ENCODE measurements at regions not wholly inside any gene's neighbourhood (a gene's known extent, or its start where the extent isn't known, plus 50 kb on each side); places are given as distances from the start of the nearest gene placed in this dataset.

DNA sequence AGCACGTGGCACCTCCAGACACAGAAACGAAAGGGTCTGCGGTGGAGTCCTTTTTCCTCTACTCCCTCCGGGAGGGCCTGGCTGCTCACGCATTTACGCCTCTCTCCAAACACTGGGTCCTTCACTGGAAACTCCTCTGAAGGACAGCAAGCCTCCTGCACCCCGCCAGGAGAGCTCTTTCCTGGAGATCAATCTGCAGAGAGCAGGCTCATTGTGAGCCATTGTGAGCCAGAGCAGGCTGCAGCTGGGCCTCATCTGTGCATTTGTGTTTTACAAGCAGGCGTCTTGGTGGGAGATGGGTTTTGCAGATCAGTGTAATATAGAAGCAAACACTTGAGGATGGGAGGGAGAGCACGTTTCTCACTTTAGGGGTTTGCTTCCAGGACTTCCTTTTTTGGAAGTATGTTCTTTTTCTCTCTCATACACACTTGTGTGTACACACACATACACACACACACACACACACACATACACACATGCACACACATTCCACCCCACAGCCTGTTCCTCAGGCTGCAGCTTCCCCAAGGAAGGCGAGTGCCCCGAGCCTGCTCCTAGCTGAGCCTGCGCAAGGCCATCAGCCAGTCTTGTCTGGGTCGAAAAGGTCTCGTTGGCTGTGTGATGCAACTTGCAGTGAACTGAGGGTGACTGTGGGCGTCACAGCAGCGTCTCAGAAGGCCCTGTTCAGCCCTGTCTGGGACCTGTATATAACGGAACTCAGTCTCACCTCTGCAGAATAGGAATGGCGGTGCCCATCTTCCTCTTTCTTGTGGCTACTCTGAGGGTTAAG lies 163.5 kb downstream of the GLI2 start:
- no peaks in the 10 kb centered on the region for H3K4me1 Mint-ChIP-seq
- H3K4me3 Mint-ChIP-seq, result no peak overlapping the region
- no peaks in the 10 kb centered on the region for H3K36me3 Mint-ChIP-seq
- H3K27ac Mint-ChIP-seq, result no peak overlapping the region
- H3K9me3 Mint-ChIP-seq, result no peaks in the 10 kb centered on the region
- no peaks in the 10 kb centered on the region for H3K27me3 Mint-ChIP-seq

DNA sequence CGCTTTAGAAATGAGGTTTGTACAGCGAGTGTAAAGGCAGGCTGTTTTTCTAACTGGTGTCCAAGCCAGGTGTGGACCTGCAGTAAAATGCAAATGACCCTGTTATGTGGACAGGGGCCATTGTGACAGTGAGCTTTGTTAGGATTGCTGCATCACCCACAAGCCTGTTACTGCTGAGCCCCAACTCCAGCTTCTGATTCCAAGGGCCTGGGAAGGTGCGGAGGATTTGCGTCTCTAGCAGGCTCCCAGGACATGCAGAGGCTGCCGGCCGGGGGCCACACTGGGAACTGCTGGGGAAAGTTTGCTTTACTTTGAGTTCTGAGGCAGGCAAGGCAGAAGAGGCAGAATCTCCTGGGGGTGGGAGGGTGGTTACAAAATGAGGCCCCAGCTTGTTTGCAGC lies 164.1 kb downstream of the GLI2 start:
- Mint-ChIP-seq H3K36me3 (no peaks in the 10 kb centered on the region), H3K27ac (no peak overlapping the region), H3K4me3 (no peak overlapping the region), H3K27me3 (no peaks in the 10 kb centered on the region), H3K9me3 (no peaks in the 10 kb centered on the region), H3K4me1 (no peaks in the 10 kb centered on the region)

GRCh38 chr2:120901201-120901600 lies 165.5 kb downstream of the GLI2 start:
- H3K9me3 Mint-ChIP-seq, result no peaks in the 10 kb centered on the region
- H3K36me3 Mint-ChIP-seq, result no peaks in the 10 kb centered on the region
- H3K27me3 Mint-ChIP-seq, result no peaks in the 10 kb centered on the region
- H3K4me3 Mint-ChIP-seq, result no peak overlapping the region
- H3K4me1 Mint-ChIP-seq, result no peaks in the 10 kb centered on the region
- H3K27ac Mint-ChIP-seq, result no peak overlapping the region

DNA sequence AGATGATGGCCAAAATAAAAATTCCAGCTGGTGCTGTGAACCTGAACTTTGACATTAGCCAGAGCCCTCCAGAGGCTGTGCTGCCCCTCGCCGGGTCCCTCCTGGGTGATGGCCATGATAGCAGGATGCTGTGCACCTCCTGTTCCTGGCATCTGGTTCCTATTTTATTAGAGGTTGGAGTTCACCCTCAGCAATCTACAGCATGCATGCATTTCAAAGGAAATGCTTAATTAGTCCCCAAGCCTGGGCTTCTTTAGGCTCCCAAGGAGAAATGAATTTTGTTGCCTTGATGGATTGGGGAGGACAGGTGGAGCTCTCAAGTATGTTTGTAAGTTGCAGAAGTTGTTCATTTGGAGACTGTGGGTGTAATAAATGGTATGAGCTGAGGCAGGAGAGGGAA lies 166.9 kb downstream of the GLI2 start:
- Mint-ChIP-seq H3K4me3 (no peak overlapping the region), H3K27ac (no peak overlapping the region), H3K4me1 (no peaks in the 10 kb centered on the region), H3K9me3 (no peaks in the 10 kb centered on the region), H3K36me3 (no peaks in the 10 kb centered on the region), H3K27me3 (no peaks in the 10 kb centered on the region)

DNA sequence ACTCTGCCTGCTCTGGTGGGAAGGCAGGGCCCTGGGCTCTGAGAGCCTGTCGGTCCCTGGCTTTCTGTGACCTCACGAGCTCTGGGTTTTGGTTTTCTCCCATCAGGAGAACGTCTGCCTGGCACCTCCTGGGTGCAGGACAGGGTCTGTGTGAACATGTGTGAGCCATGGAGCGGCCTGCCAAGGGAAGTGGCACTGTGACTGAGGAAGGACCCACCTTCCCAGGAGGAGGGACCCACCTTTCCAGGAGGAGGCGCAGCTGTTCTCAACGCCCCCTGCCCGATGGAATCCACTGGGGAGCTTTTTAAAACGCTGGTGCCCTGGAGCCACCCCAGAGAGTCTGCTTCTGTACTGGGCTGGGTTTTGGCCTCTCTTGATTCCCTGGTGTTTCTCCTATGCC lies 168.7 kb downstream of the GLI2 start:
- Mint-ChIP-seq H3K27ac (no peak overlapping the region), H3K4me1 (no peaks in the 10 kb centered on the region), H3K27me3 (no peaks in the 10 kb centered on the region), H3K4me3 (no peak overlapping the region), H3K9me3 (no peaks in the 10 kb centered on the region), H3K36me3 (no peaks in the 10 kb centered on the region)

DNA sequence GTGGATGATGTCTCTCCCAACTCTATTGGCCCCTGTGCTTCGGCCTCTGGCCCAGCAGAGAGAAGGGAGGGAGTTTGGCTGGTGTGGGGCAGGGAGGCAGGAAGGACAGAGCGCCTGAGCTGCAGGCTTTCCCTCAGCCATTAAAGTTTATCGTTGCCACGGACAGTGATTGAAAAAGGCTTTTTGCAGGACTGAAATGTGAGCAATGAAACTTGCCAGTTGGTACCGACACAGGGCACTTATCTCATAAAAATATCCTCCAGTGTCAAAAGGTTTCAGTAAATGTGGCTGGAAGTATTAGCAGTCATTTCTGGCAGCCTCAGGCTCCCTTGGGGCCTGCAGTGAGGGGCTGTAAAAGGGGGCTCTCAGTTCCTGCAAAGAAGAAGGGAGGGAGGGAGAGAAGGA lies 169.2 kb downstream of the GLI2 start:
- Mint-ChIP-seq H3K4me3 (no peak overlapping the region), H3K27ac (no peak overlapping the region), H3K9me3 (no peaks in the 10 kb centered on the region), H3K4me1 (no peaks in the 10 kb centered on the region), H3K27me3 (no peaks in the 10 kb centered on the region), H3K36me3 (no peaks in the 10 kb centered on the region)

- Mint-ChIP-seq H3K27me3 (no peaks in the 10 kb centered on the region), H3K4me1 (no peaks in the 10 kb centered on the region), H3K27ac (no peak overlapping the region), H3K36me3 (no peaks in the 10 kb centered on the region), H3K9me3 (no peaks in the 10 kb centered on the region), H3K4me3 (no peak overlapping the region)
These were observed 169.6 kb downstream of the GLI2 start for GRCh38 chr2:120905298-120905697.

GRCh38 chr2:120905824-120906571 lies 170.3 kb downstream of the GLI2 start:
- no peaks in the 10 kb centered on the region for H3K9me3 Mint-ChIP-seq
- H3K36me3 Mint-ChIP-seq, result no peaks in the 10 kb centered on the region
- no peak overlapping the region for H3K4me3 Mint-ChIP-seq
- no peaks in the 10 kb centered on the region for H3K4me1 Mint-ChIP-seq
- H3K27ac Mint-ChIP-seq, result no peak overlapping the region
- H3K27me3 Mint-ChIP-seq, result no peaks in the 10 kb centered on the region

DNA sequence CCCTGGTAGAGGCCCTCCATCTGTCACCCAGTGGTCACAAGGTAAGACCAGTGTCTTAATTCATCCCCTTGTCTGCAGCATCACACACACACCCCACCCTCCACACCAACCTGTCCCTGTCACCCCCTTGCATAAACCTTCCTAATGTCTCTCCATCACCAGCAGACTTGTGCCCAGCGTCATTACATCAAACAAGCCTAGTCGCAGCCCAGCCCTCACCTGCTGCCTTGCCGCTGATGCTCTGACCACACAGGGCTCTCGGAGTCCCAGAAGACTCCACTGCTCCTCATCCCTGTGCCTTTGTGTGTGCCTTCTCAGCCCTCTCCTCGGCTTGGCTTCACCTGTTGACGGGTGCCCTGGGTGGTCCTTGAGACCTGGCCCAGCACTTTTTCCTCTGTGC lies 171.2 kb downstream of the GLI2 start:
- no peak overlapping the region for H3K4me3 Mint-ChIP-seq
- no peaks in the 10 kb centered on the region for H3K36me3 Mint-ChIP-seq
- H3K27ac Mint-ChIP-seq, result no peak overlapping the region
- H3K4me1 Mint-ChIP-seq, result no peaks in the 10 kb centered on the region
- H3K27me3 Mint-ChIP-seq, result no peaks in the 10 kb centered on the region
- H3K9me3 Mint-ChIP-seq, result no peaks in the 10 kb centered on the region

DNA sequence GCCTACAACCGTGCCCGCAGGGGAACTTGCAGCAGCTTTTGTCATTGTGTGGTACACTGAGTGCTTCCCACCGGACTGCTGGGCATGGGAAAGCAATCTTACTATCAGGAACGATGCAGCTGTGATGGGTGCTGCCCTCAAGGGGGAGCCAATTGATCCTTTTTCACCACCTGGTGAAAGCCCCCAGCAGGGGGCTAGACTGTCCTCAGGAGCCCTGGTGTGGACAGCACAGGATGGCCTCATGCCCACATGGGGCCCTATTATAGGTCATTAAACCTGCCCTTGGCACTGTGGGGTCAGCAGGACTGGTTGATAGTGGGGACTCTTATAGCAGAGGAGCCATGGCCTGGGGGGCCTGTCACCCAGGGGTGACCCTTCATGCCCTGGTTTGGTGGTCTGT lies 172.2 kb downstream of the GLI2 start:
- no peak overlapping the region for H3K27ac Mint-ChIP-seq

GRCh38 chr2:120908314-120908975 lies 172.8 kb downstream of the GLI2 start:
- Mint-ChIP-seq H3K27me3 (no peaks in the 10 kb centered on the region), H3K4me3 (no peak overlapping the region), H3K9me3 (no peaks in the 10 kb centered on the region), H3K36me3 (no peaks in the 10 kb centered on the region), H3K4me1 (no peaks in the 10 kb centered on the region), H3K27ac (no peak overlapping the region)

More for the DNA sequence above, 172.2 kb downstream of the GLI2 start:
- no peaks in the 10 kb centered on the region for H3K4me1 Mint-ChIP-seq
- no peaks in the 10 kb centered on the region for H3K9me3 Mint-ChIP-seq
- H3K4me3 Mint-ChIP-seq, result no peak overlapping the region
- no peaks in the 10 kb centered on the region for H3K36me3 Mint-ChIP-seq
- H3K27me3 Mint-ChIP-seq, result no peaks in the 10 kb centered on the region

GRCh38 chr2:120909102-120909501 lies 173.4 kb downstream of the GLI2 start:
- Mint-ChIP-seq H3K27ac (no peak overlapping the region), H3K4me1 (no peaks in the 10 kb centered on the region), H3K4me3 (no peak overlapping the region), H3K9me3 (no peaks in the 10 kb centered on the region), H3K27me3 (no peaks in the 10 kb centered on the region), H3K36me3 (no peaks in the 10 kb centered on the region)

- no peaks in the 10 kb centered on the region for H3K4me1 Mint-ChIP-seq
- no peak overlapping the region for H3K4me3 Mint-ChIP-seq
- H3K36me3 Mint-ChIP-seq, result no peaks in the 10 kb centered on the region
- no peaks in the 10 kb centered on the region for H3K9me3 Mint-ChIP-seq
- H3K27ac Mint-ChIP-seq, result no peak overlapping the region
- no peaks in the 10 kb centered on the region for H3K27me3 Mint-ChIP-seq
These were observed 174.5 kb downstream of the GLI2 start for GRCh38 chr2:120910164-120910563.

- H3K9me3 Mint-ChIP-seq, result no peaks in the 10 kb centered on the region
- no peaks in the 10 kb centered on the region for H3K27me3 Mint-ChIP-seq
- no peak overlapping the region for H3K27ac Mint-ChIP-seq
- no peak overlapping the region for H3K4me3 Mint-ChIP-seq
- no peaks in the 10 kb centered on the region for H3K4me1 Mint-ChIP-seq
- no peaks in the 10 kb centered on the region for H3K36me3 Mint-ChIP-seq
These were observed 175.6 kb downstream of the GLI2 start for GRCh38 chr2:120910956-120911951.
